ENCODE measurements at regions not wholly inside any gene's neighbourhood (a gene's known extent, or its start where the extent isn't known, plus 50 kb on each side); places are given as distances from the start of the nearest gene placed in this dataset.

DNA sequence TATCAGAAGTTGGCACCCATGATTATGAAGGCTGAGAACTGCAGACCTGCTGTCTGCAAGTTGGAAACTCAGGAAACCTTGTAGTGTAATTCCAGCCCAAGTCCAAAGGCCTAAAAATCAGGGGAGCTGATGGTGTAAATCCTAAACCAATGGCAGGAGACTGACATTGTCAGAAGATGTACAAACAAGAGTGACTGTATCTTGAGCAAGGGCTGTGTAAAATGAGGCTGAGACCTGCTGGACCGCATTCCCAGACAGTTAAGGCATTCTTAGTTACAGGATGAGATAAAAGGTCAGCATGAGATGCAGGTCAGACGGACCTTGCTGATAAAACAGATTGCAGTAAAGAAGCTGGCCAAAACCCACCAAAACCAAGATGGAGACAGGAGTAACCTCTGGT lies 147.7 kb downstream of the COG6 start:
- TF ChIP-seq GATA3 (IDR thresholded peaks at IDR 0.05; ENCODE audit: low read depth, low read length), result no peak
- no peak for TF ChIP-seq GATA2 (IDR thresholded peaks at IDR 0.05; ENCODE audit: low read depth, low read length)

Data from SH-SY5Y (cell line).